Stimulated activated naive CD8-positive, alpha-beta T cell treated with anti-CD3 and anti-CD28 coated beads, Interleukin-15, Interleukin-2, amounts not matched to agents 100 ng/mL and 50 ng/mL, for 24 hours (primary cell): ENCODE measurements at regions not wholly inside any gene's neighbourhood (a gene's known extent, or its start where the extent isn't known, plus 50 kb on each side); places are given as distances from the start of the nearest gene placed in this dataset.

Experiments used
- H3K27ac Mint-ChIP-seq: one replicate; pipeline ENCODE4 v1.8.0; 2021; ENCODE audit warnings: mild to moderate bottlenecking, mixed read lengths
- H3K27me3 Mint-ChIP-seq: one replicate; pipeline ENCODE4 v1.8.0; 2021; ENCODE audit warnings: mixed read lengths
- H3K36me3 Mint-ChIP-seq: one replicate; pipeline ENCODE4 v1.8.0; 2021; ENCODE audit warnings: low read depth, mixed read lengths
- H3K4me1 Mint-ChIP-seq: one replicate; pipeline ENCODE4 v1.8.0; 2021; ENCODE audit warnings: low read depth, mixed read lengths
- H3K4me3 Mint-ChIP-seq: one replicate; pipeline ENCODE4 v1.8.0; 2021; ENCODE audit warnings: mild to moderate bottlenecking, mixed read lengths
- H3K9me3 Mint-ChIP-seq: one replicate; pipeline ENCODE4 v1.8.0; 2021; ENCODE audit warnings: mixed read lengths

- H3K27me3 Mint-ChIP-seq, result peaks cover 37% of the 10 kb centered on the region
- H3K4me3 Mint-ChIP-seq, result no peak overlapping the region
- H3K36me3 Mint-ChIP-seq, result peaks cover 9% of the 10 kb centered on the region
- H3K9me3 Mint-ChIP-seq, result peaks cover 22% of the 10 kb centered on the region
- no peak overlapping the region for H3K27ac Mint-ChIP-seq
- no peaks in the 10 kb centered on the region for H3K4me1 Mint-ChIP-seq
Observed at GRCh38 chr1:199710974-199711373, 316.5 kb upstream of the NR5A2 start.

DNA sequence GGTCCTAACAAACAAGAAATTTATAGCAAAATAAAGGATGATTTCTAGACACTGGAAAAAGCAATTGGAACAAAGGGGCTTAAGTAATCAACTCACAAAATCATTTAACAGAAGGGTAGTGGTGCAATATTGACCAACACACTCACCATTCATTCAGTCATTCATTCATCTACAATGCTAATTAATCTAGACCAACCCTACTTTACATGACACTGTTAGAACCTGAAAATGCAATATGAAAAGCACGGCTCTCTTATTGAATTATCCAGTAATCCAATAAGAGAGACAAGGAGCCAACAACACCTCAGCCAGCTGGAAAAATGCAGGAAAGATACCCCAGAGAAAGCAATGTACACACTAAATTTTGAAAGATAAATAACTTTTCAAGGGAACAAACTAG lies 310.8 kb upstream of the NR5A2 start:
- H3K27ac Mint-ChIP-seq, result no peak overlapping the region
- H3K36me3 Mint-ChIP-seq, result peaks cover 3% of the 10 kb centered on the region
- H3K4me3 Mint-ChIP-seq, result no peak overlapping the region
- no peaks in the 10 kb centered on the region for H3K4me1 Mint-ChIP-seq
- peaks cover 34% of the 10 kb centered on the region for H3K27me3 Mint-ChIP-seq
- peaks cover 4% of the 10 kb centered on the region for H3K9me3 Mint-ChIP-seq

DNA sequence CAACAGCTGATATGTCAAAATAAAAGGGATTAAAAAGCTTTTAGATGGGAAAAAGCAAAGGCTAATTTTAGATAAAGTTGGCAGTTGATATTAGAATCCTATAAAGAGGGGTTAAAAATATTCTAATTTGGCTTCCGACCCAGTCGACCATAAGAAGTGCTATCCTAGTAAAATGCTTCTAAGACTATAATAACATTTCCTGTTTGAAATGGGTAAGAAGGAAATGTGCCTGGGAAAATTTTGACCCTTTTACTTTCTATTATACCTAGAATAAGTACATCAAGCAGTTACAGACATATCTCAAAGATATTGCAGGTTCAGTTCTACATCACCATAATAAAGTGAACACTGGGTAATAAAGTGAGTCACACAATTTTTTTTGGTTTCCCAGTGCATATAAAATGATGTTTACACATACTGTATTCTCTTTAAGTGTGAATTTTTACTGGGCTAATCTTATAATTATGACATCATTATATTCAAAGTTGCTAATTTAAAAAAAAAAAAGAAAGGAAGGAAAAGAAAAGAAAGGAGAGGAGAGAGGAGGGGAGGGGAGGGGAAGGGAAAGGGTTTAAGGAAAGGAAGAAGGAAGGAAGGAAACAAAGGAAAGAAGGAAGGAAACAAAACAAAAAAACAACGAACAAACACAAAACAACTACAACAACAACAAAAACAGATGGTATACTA lies 308.2 kb upstream of the NR5A2 start:
- Mint-ChIP-seq H3K9me3 (no peaks in the 10 kb centered on the region), H3K27ac (no peak overlapping the region), H3K4me3 (no peak overlapping the region), H3K4me1 (no peaks in the 10 kb centered on the region), H3K36me3 (no peaks in the 10 kb centered on the region), H3K27me3 (peaks cover 23% of the 10 kb centered on the region)

GRCh38 chr1:199720496-199720895 lies 307.0 kb upstream of the NR5A2 start:
- no peak overlapping the region for H3K27ac Mint-ChIP-seq
- H3K27me3 Mint-ChIP-seq, result peaks cover 23% of the 10 kb centered on the region
- H3K4me1 Mint-ChIP-seq, result peaks cover 4% of the 10 kb centered on the region
- no peak overlapping the region for H3K4me3 Mint-ChIP-seq
- no peaks in the 10 kb centered on the region for H3K36me3 Mint-ChIP-seq
- no peaks in the 10 kb centered on the region for H3K9me3 Mint-ChIP-seq

DNA sequence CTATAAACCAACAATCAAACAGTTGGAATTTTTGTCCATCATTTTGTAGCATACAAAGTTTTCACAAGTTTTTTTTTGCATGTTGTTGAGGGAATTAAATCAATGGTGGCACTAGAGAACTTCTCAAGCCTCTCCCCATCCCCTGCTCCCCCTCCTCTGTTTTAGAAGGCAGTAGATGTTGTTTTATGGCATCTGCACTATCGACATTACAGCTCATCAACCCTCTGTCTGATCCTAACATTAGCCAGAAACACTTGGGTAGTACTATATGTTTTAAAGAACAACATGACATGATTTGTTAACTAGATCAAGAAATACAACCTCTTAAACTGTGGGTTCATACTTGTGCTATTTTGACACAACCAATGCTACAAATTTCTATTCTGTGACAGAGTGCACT lies 306.5 kb upstream of the NR5A2 start:
- Mint-ChIP-seq H3K4me1 (peaks cover 4% of the 10 kb centered on the region), H3K4me3 (no peak overlapping the region), H3K27ac (no peak overlapping the region), H3K36me3 (no peaks in the 10 kb centered on the region), H3K9me3 (no peaks in the 10 kb centered on the region), H3K27me3 (peaks cover 19% of the 10 kb centered on the region)

DNA sequence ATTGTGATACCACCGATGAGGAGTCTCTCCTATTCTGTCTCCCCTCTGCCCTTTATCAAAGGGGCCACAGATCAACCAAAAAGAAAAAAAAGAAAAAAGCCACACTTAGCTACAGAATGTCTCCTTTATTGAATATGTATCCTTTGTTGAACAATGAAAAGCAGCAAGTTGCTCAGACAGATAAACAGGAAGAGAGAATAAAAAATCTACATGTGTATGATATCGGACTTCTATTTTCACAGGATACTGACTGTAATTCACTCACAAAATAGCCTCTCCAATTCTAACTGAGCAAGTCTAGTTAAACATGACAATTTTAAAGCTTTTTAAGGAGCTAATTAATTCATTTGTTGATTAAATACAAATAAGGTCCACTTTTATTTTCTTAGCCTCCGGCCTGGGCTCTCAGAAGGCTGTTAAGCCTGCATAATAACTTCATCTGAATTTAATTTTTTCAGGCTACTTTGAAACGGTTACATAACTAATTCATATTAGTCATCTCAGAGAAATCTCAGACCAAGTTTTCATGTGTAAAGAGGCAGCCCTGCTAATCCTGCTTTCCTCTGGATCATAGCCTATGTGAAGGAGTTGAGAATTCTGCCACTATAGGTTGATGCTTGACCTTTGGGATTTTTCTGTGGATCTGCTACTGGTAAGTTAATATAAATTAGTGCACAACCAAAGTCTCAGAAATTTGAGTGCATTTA lies 304.1 kb upstream of the NR5A2 start:
- no peaks in the 10 kb centered on the region for H3K36me3 Mint-ChIP-seq
- H3K4me3 Mint-ChIP-seq, result no peak overlapping the region
- peaks cover 15% of the 10 kb centered on the region for H3K27me3 Mint-ChIP-seq
- no peak overlapping the region for H3K27ac Mint-ChIP-seq
- no peaks in the 10 kb centered on the region for H3K9me3 Mint-ChIP-seq
- peaks cover 4% of the 10 kb centered on the region for H3K4me1 Mint-ChIP-seq

- H3K9me3 Mint-ChIP-seq, result no peaks in the 10 kb centered on the region
- H3K27me3 Mint-ChIP-seq, result peaks cover 13% of the 10 kb centered on the region
- H3K27ac Mint-ChIP-seq, result no peak overlapping the region
- no peaks in the 10 kb centered on the region for H3K36me3 Mint-ChIP-seq
- H3K4me1 Mint-ChIP-seq, result peaks cover 4% of the 10 kb centered on the region
- no peak overlapping the region for H3K4me3 Mint-ChIP-seq
Observed at GRCh38 chr1:199724049-199724448, 303.5 kb upstream of the NR5A2 start.

DNA sequence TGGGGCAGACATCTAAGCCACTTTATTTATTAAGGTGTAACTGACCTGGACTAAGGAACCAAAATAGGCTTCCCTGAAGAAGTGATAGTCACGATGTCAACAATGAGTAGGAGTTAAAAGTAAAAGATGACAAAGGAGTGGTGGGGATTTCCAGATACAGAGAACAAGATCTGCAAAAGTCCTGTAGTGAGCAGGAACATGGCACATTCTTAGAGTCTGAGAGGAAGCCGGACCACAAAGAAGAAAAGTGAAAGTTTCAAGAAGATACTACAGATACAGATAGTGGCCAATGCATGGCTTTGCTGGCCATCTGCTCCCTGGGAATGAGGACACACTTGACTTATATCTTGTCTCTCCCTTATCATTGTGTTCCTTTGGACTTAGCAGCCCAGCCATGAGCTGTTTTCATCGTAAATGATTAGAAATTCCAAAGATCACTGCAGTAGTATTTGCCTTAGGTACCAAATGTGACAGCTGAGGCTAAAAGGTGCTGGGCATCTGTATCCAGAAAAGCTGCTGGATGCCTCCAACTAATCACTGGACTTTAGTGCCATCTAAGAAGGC lies 302.4 kb upstream of the NR5A2 start:
- no peaks in the 10 kb centered on the region for H3K9me3 Mint-ChIP-seq

DNA sequence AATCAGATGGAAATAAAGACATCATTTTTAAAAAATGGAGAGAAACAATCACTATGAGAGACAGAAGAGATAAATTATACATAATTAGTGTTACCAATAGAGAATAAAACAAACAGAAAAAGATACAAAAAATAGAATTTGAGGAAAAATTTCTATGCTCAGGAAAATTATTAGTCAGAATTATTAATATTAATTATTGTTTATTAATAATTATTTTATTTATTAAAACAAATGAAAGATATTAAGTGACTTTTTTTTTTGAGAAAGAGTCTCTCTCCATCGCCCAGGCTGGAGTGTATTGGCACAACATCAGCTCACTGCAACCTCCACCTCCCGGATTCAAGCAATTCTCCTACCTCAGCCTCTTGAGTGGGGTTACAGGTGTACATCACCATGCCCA lies 299.8 kb upstream of the NR5A2 start:
- Mint-ChIP-seq H3K4me3 (no peak overlapping the region), H3K4me1 (peaks cover 4% of the 10 kb centered on the region), H3K36me3 (no peaks in the 10 kb centered on the region), H3K9me3 (no peaks in the 10 kb centered on the region), H3K27ac (no peak overlapping the region), H3K27me3 (peaks cover 25% of the 10 kb centered on the region)

More for the DNA sequence above, 302.4 kb upstream of the NR5A2 start:
- Mint-ChIP-seq H3K36me3 (no peaks in the 10 kb centered on the region), H3K4me1 (peaks cover 4% of the 10 kb centered on the region), H3K27ac (no peak overlapping the region), H3K27me3 (peaks cover 17% of the 10 kb centered on the region), H3K4me3 (no peak overlapping the region)

GRCh38 chr1:199728345-199728744 lies 299.2 kb upstream of the NR5A2 start:
- Mint-ChIP-seq H3K9me3 (no peaks in the 10 kb centered on the region), H3K4me1 (peaks cover 4% of the 10 kb centered on the region), H3K27ac (no peak overlapping the region), H3K4me3 (no peak overlapping the region), H3K27me3 (peaks cover 25% of the 10 kb centered on the region), H3K36me3 (no peaks in the 10 kb centered on the region)

- Mint-ChIP-seq H3K36me3 (no peaks in the 10 kb centered on the region), H3K4me3 (no peak overlapping the region), H3K9me3 (no peaks in the 10 kb centered on the region)
Observed at GRCh38 chr1:199733125-199733524, 294.4 kb upstream of the NR5A2 start.

GRCh38 chr1:199734186-199734585 lies 293.3 kb upstream of the NR5A2 start:
- H3K27me3 Mint-ChIP-seq, result peaks cover 14% of the 10 kb centered on the region

More at GRCh38 chr1:199733125-199733524, 294.4 kb upstream of the NR5A2 start:
- Mint-ChIP-seq H3K4me1 (no peaks in the 10 kb centered on the region), H3K27ac (no peak overlapping the region), H3K27me3 (peaks cover 12% of the 10 kb centered on the region)

DNA sequence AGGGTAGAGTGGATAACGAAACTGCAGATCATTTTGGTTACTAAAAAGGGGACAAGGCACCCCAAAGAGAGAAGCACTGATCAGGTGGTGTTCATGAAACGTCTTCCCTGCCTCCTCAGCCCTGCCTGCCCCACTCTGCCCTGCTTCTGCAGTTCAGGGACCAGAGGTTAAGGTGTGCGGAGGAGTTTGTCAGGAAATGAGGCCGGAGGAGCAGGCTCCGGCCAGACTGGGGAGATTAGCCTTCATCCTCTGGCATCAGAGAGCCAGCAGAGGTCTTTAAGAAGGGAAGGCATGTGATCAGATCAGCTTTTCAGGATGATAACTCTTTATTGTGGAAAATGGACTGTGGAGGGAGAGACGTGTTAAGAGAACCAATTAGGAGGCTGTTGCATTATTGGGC lies 291.9 kb upstream of the NR5A2 start:
- Mint-ChIP-seq H3K27ac (no peak overlapping the region), H3K4me1 (no peaks in the 10 kb centered on the region), H3K4me3 (no peak overlapping the region), H3K36me3 (no peaks in the 10 kb centered on the region), H3K9me3 (no peaks in the 10 kb centered on the region), H3K27me3 (peaks cover 16% of the 10 kb centered on the region)

More at GRCh38 chr1:199734186-199734585, 293.3 kb upstream of the NR5A2 start:
- Mint-ChIP-seq H3K9me3 (no peaks in the 10 kb centered on the region), H3K4me3 (no peak overlapping the region), H3K4me1 (no peaks in the 10 kb centered on the region), H3K36me3 (no peaks in the 10 kb centered on the region), H3K27ac (no peak overlapping the region)

- Mint-ChIP-seq H3K27me3 (peaks cover 11% of the 10 kb centered on the region), H3K36me3 (no peaks in the 10 kb centered on the region), H3K9me3 (no peaks in the 10 kb centered on the region), H3K4me1 (no peaks in the 10 kb centered on the region), H3K27ac (no peak overlapping the region), H3K4me3 (no peak overlapping the region)
Observed at GRCh38 chr1:199736646-199737045, 290.9 kb upstream of the NR5A2 start.

GRCh38 chr1:199741586-199741985 lies 285.9 kb upstream of the NR5A2 start:
- no peaks in the 10 kb centered on the region for H3K9me3 Mint-ChIP-seq
- H3K4me3 Mint-ChIP-seq, result no peak overlapping the region
- H3K27me3 Mint-ChIP-seq, result peaks cover 24% of the 10 kb centered on the region
- H3K36me3 Mint-ChIP-seq, result no peaks in the 10 kb centered on the region
- H3K4me1 Mint-ChIP-seq, result no peaks in the 10 kb centered on the region
- no peak overlapping the region for H3K27ac Mint-ChIP-seq
